ENCODE measurements at regions not wholly inside any gene's neighbourhood (a gene's known extent, or its start where the extent isn't known, plus 50 kb on each side); places are given as distances from the start of the nearest gene placed in this dataset.

DNA sequence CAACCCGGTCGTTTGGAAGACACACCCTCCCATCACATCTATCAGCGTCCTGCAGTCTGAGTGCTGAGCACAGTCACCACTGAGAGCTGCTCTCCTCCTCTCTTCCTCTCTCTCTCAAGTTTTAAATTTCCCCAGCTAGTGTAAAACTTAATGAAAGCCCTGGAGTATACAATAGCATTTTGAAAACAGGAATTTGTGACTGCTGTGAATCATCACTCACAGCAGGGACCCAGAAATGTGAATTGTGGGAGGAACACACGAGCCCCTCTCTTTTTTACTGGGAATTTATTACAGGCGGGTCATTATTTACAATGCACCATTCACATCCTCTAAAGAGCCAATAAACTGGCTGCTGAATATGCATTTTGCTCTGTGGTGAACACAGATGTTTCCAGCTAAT lies 185.0 kb upstream of the SMIM21 start:
- TF ChIP-seq, protein P1, sequence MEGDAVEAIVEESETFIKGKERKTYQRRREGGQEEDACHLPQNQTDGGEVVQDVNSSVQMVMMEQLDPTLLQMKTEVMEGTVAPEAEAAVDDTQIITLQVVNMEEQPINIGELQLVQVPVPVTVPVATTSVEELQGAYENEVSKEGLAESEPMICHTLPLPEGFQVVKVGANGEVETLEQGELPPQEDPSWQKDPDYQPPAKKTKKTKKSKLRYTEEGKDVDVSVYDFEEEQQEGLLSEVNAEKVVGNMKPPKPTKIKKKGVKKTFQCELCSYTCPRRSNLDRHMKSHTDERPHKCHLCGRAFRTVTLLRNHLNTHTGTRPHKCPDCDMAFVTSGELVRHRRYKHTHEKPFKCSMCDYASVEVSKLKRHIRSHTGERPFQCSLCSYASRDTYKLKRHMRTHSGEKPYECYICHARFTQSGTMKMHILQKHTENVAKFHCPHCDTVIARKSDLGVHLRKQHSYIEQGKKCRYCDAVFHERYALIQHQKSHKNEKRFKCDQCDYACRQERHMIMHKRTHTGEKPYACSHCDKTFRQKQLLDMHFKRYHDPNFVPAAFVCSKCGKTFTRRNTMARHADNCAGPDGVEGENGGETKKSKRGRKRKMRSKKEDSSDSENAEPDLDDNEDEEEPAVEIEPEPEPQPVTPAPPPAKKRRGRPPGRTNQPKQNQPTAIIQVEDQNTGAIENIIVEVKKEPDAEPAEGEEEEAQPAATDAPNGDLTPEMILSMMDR (conservative IDR thresholded peaks at IDR 0.05; ENCODE audit: low read length): no peak
- no peak overlapping the region for H3K4me3 ChIP-seq (ENCODE audit: low read length)
- DNase-seq (ENCODE audit: low read depth): no peak

DNA sequence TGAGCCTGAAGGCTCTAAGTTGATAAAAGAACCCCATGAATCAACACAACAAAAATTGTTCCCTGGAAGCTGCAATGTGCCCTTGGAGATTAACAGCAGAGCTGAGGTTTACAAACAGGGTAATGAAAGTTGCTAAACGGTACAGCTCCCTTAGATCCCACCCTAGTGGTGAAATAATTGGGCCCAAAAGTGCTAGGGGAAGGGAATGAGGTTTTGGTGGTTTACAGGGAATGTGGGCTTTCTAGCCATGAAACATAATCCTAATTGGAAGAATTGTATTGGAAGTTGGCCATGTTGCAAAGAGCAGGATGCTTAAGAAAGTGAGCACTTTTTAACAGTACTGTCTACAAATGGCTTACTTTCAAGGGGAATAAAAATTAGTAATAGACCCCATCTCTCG lies 180.2 kb upstream of the SMIM21 start:
- H3K4me3 ChIP-seq (ENCODE audit: low read length): no peak overlapping the region
- TF ChIP-seq, protein P1 (conservative IDR thresholded peaks at IDR 0.05; ENCODE audit: low read length): peak; percentile 20
- DNase-seq (ENCODE audit: low read depth): peak; percentile 81

- no peak overlapping the region for H3K4me3 ChIP-seq (ENCODE audit: low read length)
- TF ChIP-seq, protein P1 (conservative IDR thresholded peaks at IDR 0.05; ENCODE audit: low read length): no peak
- no peak for DNase-seq (ENCODE audit: low read depth)
Measured at GRCh38 chr18:75592527-75592926, 165.0 kb upstream of the SMIM21 start.

DNA sequence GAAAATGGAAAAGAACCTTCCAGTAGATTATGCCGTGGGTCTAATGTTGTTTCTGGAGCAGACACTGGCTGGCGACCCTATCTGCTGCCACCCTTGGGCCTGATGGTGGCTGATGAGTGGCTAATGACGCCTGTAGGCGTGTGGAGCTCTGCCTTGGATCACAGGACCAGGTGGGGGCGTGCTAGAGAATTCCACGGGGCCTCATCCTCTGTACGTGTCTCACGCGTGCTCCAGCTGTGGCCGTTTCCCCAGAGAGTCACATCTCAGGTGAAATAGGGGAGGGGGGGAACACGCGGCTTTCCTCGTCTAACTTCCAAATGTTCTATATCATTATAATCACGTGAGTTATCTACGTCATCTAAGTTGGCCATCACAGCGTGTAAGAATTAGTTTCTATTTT lies 160.9 kb upstream of the SMIM21 start:
- DNase-seq (ENCODE audit: low read depth): no peak
- H3K4me3 ChIP-seq (ENCODE audit: low read length): no peak overlapping the region
- TF ChIP-seq, protein P1 (conservative IDR thresholded peaks at IDR 0.05; ENCODE audit: low read length): no peak

DNA sequence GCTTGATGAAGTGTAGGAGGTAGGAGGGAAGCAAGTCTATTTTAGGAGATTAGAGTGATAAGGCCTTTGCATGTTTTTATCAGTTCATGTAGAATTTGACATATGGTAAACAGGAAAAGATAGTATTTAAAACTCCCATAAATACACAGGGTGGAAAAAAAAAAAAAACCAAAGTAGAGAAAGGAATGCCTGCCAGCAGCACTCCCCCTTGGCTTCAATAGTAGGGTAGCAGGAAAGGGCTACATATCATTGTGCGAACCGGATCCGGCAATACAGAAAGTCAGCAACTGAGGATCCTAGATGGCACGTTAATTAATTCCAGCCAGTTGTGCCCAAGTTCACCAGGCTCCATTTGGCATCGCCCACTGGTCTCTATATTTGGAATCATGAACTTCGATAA lies 159.6 kb upstream of the SMIM21 start:
- H3K4me3 ChIP-seq (ENCODE audit: low read length): no peak overlapping the region
- TF ChIP-seq, protein P1 (conservative IDR thresholded peaks at IDR 0.05; ENCODE audit: low read length): no peak
- DNase-seq (ENCODE audit: low read depth): no peak

DNA sequence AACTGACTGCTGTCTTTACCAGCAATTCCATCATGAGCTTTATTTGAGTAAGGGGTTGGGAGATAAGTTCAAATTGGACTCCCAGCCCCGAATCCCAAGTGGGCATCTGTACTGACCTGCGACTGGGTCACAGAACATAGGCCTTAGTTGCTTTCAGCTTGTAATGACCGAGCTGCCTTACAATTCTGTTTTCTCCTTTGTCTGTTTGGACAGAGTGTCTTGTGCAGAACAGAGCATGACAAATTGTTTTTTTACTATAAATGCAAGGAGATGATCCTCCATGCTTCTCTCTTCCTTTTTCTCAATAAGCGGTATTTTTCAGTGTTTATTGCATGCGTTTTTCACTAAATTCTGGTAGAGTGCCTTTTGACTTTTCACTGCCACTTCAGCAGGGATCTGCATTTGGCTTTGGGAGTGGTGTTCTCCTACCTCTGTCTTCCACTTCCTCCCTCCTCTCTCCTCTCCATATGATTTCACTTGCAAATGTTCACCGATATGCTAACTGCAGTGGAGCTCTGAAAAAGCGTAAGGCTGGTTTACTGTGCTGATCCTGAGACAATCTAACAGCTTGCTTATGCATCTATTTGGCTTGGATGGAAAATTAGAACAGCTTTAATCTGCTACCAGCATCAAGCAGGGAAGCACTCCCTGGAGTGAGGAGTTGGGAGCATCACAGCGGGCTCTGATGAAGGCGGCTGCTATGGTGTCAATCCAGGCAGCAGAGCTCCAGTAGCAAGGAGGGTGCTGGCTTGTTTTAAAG lies 158.8 kb upstream of the SMIM21 start:
- H3K4me3 ChIP-seq (ENCODE audit: low read length): no peak overlapping the region
- TF ChIP-seq, protein P1 (conservative IDR thresholded peaks at IDR 0.05; ENCODE audit: low read length): no peak
- no peak for DNase-seq (ENCODE audit: low read depth)

DNA sequence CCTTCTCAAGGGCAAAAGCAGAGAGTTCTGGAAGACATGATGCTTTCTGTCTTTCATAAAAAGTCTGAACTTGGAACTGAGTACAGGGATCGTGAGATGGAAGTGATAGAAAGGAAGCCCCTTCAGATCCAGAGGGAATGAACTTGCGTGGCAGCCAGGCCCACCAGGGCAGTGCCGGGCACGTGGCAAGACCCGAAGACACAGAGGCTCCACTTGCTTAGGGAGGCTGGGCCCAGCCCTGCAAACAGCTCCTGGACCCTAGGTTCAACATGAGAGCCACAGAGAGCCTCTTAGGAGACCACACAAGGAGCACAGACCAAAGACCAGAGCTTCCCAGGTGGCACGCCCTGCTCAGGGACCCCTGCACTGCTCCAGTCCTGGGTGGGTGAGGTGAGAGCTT lies 155.4 kb upstream of the SMIM21 start:
- H3K4me3 ChIP-seq (ENCODE audit: low read length): no peak overlapping the region
- DNase-seq (ENCODE audit: low read depth): no peak
- TF ChIP-seq, protein P1 (conservative IDR thresholded peaks at IDR 0.05; ENCODE audit: low read length): no peak

Data from AG10803 (cell line).